ENCODE measurements at regions not wholly inside any gene's neighbourhood (a gene's known extent, or its start where the extent isn't known, plus 50 kb on each side); places are given as distances from the start of the nearest gene placed in this dataset.

DNA sequence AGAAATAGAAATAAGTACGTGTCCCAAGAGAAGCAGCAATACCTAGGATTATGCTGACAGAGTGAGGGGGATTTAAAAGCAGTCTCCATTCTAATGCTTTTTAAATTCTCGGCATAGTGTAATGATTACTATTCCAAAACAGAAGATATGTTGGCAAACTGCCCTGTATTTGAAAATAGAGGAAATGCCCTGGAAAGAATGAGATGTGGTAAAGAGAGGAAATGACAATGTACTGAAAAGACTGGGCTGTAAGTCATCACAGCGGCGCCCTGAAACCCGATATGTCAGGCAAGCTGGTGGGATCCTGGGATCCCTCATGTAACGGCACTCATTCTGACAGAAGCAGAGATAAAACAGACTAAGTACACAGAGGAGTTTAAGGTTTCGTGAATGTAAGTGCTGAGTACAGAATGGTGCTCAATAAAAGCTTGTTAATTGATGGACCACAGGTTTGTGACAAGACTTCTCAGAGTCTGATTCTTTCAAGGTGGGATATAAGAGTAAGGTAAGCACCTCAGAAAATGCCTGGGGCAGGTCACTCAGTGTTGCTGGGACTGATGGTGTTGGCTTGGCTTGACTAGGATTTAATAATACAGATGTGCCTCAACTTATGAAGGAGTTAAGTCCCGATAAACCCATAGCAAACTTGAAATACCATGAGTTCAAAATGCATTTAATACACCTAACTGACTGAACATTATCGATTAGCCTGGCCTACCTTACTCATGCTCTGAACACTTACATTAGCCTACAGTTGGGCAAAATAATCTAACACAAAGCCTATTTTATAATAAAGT, 91.4 kb downstream of the NFKBIZ start:
- peak; percentile 46 for ATAC-seq (replicated peaks)
- peaks cover 3% of the 10 kb centered on the region for H3K9me3 Mint-ChIP-seq
- no peak overlapping the region for H3K4me3 Mint-ChIP-seq
- H3K36me3 Mint-ChIP-seq (ENCODE audit: low read depth), result no peaks in the 10 kb centered on the region
- no peak overlapping the region for H3K27ac Mint-ChIP-seq
- no peaks in the 10 kb centered on the region for H3K27me3 Mint-ChIP-seq
- H3K4me1 Mint-ChIP-seq, result peaks cover 23% of the 10 kb centered on the region

DNA sequence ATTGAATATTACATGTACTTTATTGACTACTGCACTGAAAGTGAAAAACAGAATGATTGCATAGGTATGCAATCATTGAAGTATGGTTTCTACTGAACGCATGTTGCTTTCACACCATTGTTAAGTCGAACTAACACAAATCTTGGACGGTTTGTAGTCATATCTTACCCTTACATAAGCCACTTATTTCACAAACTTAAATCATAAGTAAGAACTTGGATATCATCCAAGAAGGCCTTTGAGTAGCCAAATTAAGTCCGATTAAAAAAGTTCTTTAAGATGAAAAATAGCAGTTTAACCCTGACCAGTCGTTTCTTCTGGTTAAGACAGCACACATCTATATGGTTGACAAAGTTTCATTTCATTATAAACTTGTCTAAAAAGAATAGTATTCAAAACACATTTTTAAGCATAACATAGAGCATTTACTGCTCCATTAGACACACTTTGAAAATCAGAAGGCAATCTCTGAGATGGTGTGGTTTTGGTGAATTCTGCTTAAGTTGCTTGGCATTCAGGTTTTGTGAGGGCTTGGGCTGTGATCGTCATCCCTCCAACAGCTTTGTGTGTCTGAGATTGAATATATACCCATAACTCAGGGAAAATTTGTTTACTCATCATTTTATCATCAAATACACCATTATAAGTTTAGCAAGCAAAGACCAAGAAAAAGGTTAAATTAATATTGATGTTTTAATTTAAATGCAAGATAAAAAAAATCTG, 92.2 kb downstream of the NFKBIZ start:
- peaks cover 29% of the 10 kb centered on the region for H3K4me1 Mint-ChIP-seq
- H3K36me3 Mint-ChIP-seq (ENCODE audit: low read depth), result no peaks in the 10 kb centered on the region
- peak; percentile 39 for ATAC-seq (replicated peaks)
- no peak overlapping the region for H3K4me3 Mint-ChIP-seq
- no peak overlapping the region for H3K27ac Mint-ChIP-seq
- H3K27me3 Mint-ChIP-seq, result no peaks in the 10 kb centered on the region
- H3K9me3 Mint-ChIP-seq, result peaks cover 3% of the 10 kb centered on the region

DNA sequence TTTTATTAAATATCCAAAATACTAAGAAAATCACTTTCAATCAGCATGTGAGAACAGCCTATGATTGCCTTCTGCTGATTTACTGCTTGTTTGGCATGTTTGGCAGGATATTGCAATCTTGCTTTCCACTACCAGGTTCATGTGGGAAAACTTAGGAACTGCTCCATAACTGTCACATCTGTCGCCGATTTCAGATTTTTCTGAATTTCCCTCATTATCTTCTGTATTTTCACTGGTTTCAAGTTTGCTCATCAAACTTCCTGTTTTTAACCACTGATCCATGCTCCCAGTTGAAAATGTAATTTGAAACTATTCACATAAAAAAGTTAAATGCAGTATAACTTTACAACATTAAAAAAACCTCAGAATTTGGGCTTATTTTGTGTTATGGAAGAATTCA, 93.0 kb downstream of the NFKBIZ start:
- peaks cover 21% of the 10 kb centered on the region for H3K4me1 Mint-ChIP-seq
- no peaks in the 10 kb centered on the region for H3K36me3 Mint-ChIP-seq (ENCODE audit: low read depth)
- H3K4me3 Mint-ChIP-seq, result peak overlapping the region; percentile 36
- ATAC-seq (replicated peaks), result no peak
- H3K27me3 Mint-ChIP-seq, result no peaks in the 10 kb centered on the region
- no peak overlapping the region for H3K27ac Mint-ChIP-seq
- H3K9me3 Mint-ChIP-seq, result peaks cover 3% of the 10 kb centered on the region

DNA sequence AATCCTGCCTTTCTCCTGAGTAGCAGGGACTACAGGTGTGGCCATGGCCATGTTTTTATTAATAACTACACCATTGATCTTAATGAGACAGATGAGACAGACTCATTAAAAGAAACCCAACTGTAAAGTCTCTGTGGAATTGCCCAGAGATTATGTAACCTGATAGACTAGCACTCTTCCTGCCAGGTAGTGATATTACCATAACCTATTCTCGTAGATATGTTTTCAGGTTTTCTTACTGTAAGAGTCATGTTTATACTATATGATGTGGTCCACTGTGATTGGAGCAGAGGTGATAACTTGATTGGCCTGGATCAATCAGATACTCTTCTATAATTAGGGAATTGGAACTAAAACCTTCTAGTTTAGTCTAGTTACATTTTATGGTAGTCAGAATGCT, 93.7 kb downstream of the NFKBIZ start:
- Mint-ChIP-seq H3K9me3 (peaks cover 3% of the 10 kb centered on the region), H3K4me3 (no peak overlapping the region), H3K36me3 (ENCODE audit: low read depth) (no peaks in the 10 kb centered on the region), H3K27ac (no peak overlapping the region), H3K27me3 (no peaks in the 10 kb centered on the region), H3K4me1 (peaks cover 21% of the 10 kb centered on the region)
- ATAC-seq (replicated peaks), result peak; percentile 39

DNA sequence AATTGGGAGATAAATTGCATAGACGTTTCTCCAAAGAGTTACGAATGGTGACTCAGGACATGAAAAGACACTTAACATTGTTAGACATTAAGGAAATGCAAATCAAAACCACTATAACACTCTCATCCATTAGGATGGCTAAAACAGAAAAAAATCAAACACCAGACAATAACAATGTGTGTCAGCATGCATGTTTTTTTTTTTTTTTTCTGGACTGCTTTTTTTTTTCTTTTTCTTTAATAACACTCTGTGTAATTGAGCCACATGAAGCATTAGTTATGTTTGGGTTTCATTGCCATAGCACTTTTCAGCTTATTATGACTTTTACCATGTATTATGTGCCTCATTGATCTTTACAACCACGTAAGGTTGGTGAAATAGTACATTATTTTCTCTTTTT, 95.0 kb downstream of the NFKBIZ start:
- Mint-ChIP-seq H3K36me3 (ENCODE audit: low read depth) (no peaks in the 10 kb centered on the region), H3K27me3 (no peaks in the 10 kb centered on the region), H3K27ac (no peak overlapping the region), H3K9me3 (peaks cover 3% of the 10 kb centered on the region), H3K4me3 (no peak overlapping the region), H3K4me1 (peaks cover 21% of the 10 kb centered on the region)
- ATAC-seq (replicated peaks), result no peak

DNA sequence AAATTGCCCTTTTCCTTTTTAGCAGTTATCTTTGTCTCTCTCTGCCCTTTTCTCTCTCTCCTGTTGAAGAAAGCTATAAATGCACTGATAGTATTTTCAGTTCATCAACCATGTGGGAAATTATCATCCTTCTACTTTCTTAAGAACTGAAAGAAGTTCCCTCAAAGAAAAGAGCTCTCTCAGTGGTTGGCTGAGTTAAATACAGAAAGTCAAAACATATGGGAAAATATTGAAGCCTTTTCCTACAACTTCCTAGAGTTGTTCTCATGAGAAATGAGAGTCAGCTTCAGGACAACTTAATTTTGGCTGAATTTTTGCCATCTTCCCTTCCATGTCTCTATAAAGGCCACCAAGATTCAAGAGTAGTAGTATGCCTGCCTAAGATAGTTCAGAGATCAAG, 96.7 kb downstream of the NFKBIZ start:
- H3K36me3 Mint-ChIP-seq (ENCODE audit: low read depth), result no peaks in the 10 kb centered on the region
- ATAC-seq (replicated peaks), result no peak
- no peak overlapping the region for H3K27ac Mint-ChIP-seq
- H3K27me3 Mint-ChIP-seq, result no peaks in the 10 kb centered on the region
- peaks cover 25% of the 10 kb centered on the region for H3K4me1 Mint-ChIP-seq
- peaks cover 3% of the 10 kb centered on the region for H3K9me3 Mint-ChIP-seq
- peak overlapping the region; percentile 15 for H3K4me3 Mint-ChIP-seq

DNA sequence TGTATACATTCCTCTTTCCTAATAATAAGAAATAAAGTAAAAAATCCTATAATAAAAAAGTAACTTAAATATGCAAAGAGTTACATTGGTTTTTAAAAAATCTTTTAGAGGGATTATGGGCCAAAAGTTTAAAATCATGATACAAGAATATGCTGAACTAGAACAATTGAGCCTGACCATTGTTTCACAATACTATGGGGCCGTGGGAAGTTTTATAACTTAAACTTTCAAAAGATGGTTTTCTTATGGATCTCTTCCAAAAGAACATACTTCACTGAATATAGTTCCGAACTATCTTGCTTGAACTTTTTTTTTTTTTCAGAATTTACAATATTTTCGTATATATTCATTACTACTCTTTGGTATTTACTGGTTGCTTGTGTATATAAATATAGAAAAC, 97.6 kb downstream of the NFKBIZ start:
- Mint-ChIP-seq H3K27me3 (no peaks in the 10 kb centered on the region), H3K27ac (no peak overlapping the region), H3K36me3 (ENCODE audit: low read depth) (no peaks in the 10 kb centered on the region), H3K4me3 (no peak overlapping the region), H3K9me3 (peaks cover 3% of the 10 kb centered on the region), H3K4me1 (peaks cover 25% of the 10 kb centered on the region)
- ATAC-seq (replicated peaks), result no peak

DNA sequence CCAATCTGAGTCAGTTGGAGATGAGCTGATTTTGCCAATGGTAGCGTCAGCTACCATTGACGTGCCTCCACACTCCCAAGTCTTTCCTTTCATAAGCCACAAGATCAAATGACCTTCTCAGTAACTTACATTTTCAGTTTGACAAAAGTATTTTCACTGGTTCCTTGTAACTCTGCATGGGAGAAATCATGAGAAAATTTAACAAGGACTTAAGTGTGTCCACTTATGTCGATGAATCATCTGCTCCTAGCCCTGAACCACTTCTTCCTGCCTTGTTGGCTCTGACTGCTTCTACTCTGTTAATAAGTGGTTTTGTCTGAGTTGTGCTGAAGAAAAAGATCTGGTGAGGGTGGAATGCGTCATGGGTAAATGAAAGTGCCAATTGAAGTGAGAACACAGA, 101.2 kb downstream of the NFKBIZ start:
- peak overlapping the region; percentile 21 for H3K4me3 Mint-ChIP-seq
- peaks cover 11% of the 10 kb centered on the region for H3K4me1 Mint-ChIP-seq
- H3K27me3 Mint-ChIP-seq, result no peaks in the 10 kb centered on the region
- peak overlapping the region; percentile 1 for H3K27ac Mint-ChIP-seq
- peak; percentile 96 for ATAC-seq (replicated peaks)
- H3K36me3 Mint-ChIP-seq (ENCODE audit: low read depth), result no peaks in the 10 kb centered on the region
- no peaks in the 10 kb centered on the region for H3K9me3 Mint-ChIP-seq

DNA sequence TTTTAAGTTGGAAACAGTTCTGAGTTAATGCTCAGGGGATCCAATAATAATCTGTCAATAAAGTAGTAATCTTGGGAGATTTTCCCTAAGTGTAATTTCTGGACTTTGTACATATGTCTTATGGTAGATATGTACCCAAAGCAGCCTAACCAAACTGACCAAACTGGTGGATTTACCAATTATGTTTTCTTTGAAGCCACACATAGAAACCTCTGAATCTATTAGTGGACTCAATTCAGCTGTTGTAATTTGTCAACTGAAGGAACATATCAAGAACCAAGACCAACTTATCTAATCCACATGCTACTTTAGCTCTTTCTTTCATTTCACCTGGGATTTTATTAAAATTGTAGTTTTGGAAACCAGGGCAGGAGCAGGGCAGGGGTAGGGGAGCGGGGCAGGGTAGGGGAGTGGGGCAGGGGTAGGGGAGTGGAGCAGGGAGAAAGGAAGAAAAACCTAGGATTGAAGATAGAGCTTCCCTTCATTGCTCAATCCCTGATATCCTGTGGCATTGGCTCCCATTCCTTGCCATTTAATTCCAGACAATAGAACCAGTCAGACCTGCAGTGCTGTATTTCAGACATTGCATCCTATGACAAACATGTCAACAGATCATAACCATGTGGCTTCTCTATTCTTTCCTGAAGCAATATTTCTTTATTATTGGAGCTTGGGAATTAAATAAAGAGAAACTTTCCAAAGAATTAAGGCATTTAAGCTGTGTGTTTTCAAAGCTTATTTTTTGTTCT, 101.8 kb downstream of the NFKBIZ start:
- no peaks in the 10 kb centered on the region for H3K9me3 Mint-ChIP-seq
- peaks cover 5% of the 10 kb centered on the region for H3K4me1 Mint-ChIP-seq
- peak; percentile 16 for ATAC-seq (replicated peaks)
- no peaks in the 10 kb centered on the region for H3K27me3 Mint-ChIP-seq
- no peaks in the 10 kb centered on the region for H3K36me3 Mint-ChIP-seq (ENCODE audit: low read depth)
- peak overlapping the region; percentile 1 for H3K27ac Mint-ChIP-seq
- no peak overlapping the region for H3K4me3 Mint-ChIP-seq

DNA sequence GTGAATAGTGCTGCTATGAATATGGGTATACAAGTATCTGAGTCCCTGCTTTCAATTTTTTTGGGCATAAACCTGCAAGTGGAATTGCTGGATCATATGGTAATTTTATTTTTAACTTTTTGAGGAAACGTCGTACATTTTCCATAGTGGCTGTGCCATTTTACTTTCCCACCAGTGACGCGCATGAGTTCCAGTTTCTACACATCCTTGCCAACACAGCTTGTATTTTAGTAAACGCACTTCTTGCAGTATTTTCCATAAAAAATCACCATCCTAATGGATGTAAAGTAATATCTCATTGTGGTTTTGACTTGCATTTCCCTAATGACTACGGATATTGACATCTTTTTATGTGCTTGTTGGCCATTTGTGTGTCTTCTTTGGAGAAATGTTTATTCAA, 105.0 kb downstream of the NFKBIZ start:
- Mint-ChIP-seq H3K9me3 (no peaks in the 10 kb centered on the region), H3K4me3 (no peak overlapping the region), H3K4me1 (peaks cover 4% of the 10 kb centered on the region), H3K27me3 (no peaks in the 10 kb centered on the region), H3K36me3 (ENCODE audit: low read depth) (no peaks in the 10 kb centered on the region), H3K27ac (no peak overlapping the region)
- ATAC-seq (replicated peaks), result no peak

DNA sequence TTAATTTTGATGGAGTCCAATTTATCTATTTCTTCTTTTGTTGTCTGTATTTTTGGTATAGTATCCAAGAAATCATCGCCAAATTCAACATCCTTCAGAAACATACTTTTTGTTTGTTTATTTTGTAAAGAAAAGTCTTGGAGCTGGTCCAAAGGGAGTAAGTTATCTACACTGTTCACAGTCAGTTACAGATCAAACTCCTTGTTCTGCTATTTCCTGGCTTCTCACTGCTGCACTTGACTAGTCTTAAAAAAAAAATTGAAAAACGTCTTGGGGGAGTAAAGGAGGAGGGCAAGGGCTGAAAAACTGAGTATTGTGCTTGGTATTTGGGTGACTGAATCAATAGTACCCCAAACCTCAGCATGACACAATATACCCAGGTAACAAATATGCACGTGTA, 105.6 kb downstream of the NFKBIZ start:
- Mint-ChIP-seq H3K9me3 (no peaks in the 10 kb centered on the region), H3K27me3 (no peaks in the 10 kb centered on the region), H3K4me1 (peaks cover 4% of the 10 kb centered on the region), H3K36me3 (ENCODE audit: low read depth) (no peaks in the 10 kb centered on the region), H3K4me3 (no peak overlapping the region), H3K27ac (no peak overlapping the region)
- ATAC-seq (replicated peaks), result no peak

DNA sequence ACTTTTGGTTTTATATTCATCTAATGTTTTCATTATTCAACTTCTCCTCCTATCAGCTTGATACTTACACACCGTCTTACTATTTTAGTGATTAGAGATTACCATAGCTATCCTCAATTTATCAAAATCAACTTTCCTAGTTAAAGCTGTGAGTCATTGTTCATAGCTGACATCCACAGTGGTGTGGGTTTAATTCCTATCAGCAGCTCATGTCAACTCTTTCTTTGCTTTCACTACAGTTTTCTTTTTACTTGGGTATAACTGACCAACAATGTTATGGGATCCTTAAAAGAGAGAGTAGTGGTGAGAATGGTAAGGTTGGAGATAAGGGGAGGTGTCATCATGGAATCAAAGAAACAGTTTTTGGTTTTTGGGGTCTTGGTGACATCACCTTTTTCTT, 112.7 kb downstream of the NFKBIZ start:
- ATAC-seq (replicated peaks), result no peak
- Mint-ChIP-seq H3K27ac (no peak overlapping the region), H3K4me1 (peaks cover 12% of the 10 kb centered on the region), H3K4me3 (no peak overlapping the region), H3K27me3 (no peaks in the 10 kb centered on the region), H3K36me3 (ENCODE audit: low read depth) (peaks cover 5% of the 10 kb centered on the region), H3K9me3 (peaks cover 4% of the 10 kb centered on the region)

DNA sequence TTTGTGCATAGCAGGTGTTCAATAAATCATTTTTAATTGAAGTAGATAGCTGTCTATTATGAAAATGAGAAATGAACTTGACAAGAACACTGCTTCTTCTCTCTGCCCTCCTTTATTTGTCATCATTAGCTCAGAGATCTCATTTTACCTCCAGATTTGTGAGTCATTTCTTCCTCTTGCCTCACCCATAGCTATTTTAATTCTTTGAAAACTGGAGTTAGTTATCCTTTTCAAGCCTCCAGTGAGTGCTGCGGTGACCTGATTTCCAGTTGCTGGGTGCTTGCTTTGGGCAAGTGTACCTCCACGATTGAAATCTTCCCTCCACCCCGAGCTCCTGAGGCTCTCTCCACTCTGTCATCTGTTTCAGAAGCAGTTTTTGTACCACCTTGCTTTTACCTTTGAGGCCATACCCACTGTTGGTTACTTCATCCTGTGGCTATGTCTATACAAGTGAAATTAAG, 114.6 kb downstream of the NFKBIZ start:
- Mint-ChIP-seq H3K27me3 (no peaks in the 10 kb centered on the region), H3K4me3 (peak overlapping the region; percentile 44), H3K4me1 (peaks cover 12% of the 10 kb centered on the region), H3K9me3 (peaks cover 4% of the 10 kb centered on the region), H3K27ac (peak overlapping the region; percentile 84), H3K36me3 (ENCODE audit: low read depth) (peaks cover 5% of the 10 kb centered on the region)
- peak; percentile 94 for ATAC-seq (replicated peaks)

DNA sequence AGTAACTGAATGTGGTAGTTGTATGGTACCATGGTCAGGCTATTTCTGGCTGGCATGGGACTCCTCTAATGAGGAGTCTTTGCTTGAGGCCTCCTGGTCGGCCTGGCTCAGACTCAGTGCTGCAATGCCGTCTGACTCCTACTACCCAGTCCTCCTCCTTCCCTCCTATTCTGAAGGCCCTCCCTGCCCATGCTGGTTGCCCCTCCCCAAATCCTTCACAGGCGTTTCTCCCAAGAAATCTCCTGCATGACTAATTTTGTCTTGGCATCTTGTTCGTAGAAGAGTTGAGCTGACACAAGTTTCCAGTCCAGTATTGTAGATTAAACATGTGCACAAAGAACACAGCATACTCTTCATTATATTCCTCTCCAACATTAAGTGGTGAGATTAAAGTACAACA, 115.5 kb downstream of the NFKBIZ start:
- Mint-ChIP-seq H3K4me1 (peaks cover 12% of the 10 kb centered on the region), H3K9me3 (peaks cover 5% of the 10 kb centered on the region), H3K36me3 (ENCODE audit: low read depth) (peaks cover 5% of the 10 kb centered on the region), H3K27ac (peak overlapping the region; percentile 84), H3K4me3 (no peak overlapping the region), H3K27me3 (no peaks in the 10 kb centered on the region)
- ATAC-seq (replicated peaks), result no peak

Measured in activated T-helper 17 cell treated with anti-CD3 and anti-CD28 coated beads, Interleukin-2, amount 50 U/mL, for 72 hours (primary cell).